HEK293 (cell line): ENCODE measurements at regions not wholly inside any gene's neighbourhood (a gene's known extent, or its start where the extent isn't known, plus 50 kb on each side); places are given as distances from the start of the nearest gene placed in this dataset.

Source experiments
- CTCF ChIP-seq: fragments of 450-650 bp; formaldehyde crosslinking; IDR thresholded peaks from 2 replicates; pipeline ENCODE4 v1.5.1; 2016; ENCODE audit warnings: missing biosample characterization, missing genetic modification characterization
- SP2 ChIP-seq: fragments of 450-650 bp; formaldehyde crosslinking; IDR thresholded peaks from 2 replicates; pipeline ENCODE4 v1.5.1; 2016; ENCODE audit warnings: missing biosample characterization, missing genetic modification characterization
- ZBTB11 ChIP-seq: fragments of 450-650 bp; formaldehyde crosslinking; conservative IDR thresholded peaks from 2 replicates; pipeline ENCODE4 v1.5.1; 2016; ENCODE audit warnings: low read depth, missing biosample characterization, missing genetic modification characterization
- ZBTB48 ChIP-seq: fragments of 450-650 bp; formaldehyde crosslinking; IDR thresholded peaks from 2 replicates; pipeline ENCODE4 v1.5.1; 2016; ENCODE audit warnings: missing biosample characterization, missing genetic modification characterization
- ZNF121 ChIP-seq: fragments of 450-650 bp; formaldehyde crosslinking; IDR thresholded peaks from 2 replicates; pipeline ENCODE4 v1.5.1; 2016; ENCODE audit warnings: missing biosample characterization, missing genetic modification characterization
- ZNF211 ChIP-seq: fragments of 450-650 bp; formaldehyde crosslinking; IDR thresholded peaks from 2 replicates; pipeline ENCODE4 v1.5.1; 2016; ENCODE audit warnings: low read depth, missing biosample characterization, missing genetic modification characterization
- ZNF280C ChIP-seq: fragments of 450-650 bp; formaldehyde crosslinking; IDR thresholded peaks from 2 replicates; pipeline ENCODE4 v1.5.1; 2016; ENCODE audit warnings: missing biosample characterization, missing genetic modification characterization
- ZNF416 ChIP-seq: fragments of 450-650 bp; formaldehyde crosslinking; IDR thresholded peaks from 2 replicates; pipeline ENCODE4 v1.5.1; 2016; ENCODE audit warnings: missing biosample characterization, missing genetic modification characterization
- ZNF626 ChIP-seq: fragments of 450-650 bp; sonication (Bioruptor Pico); formaldehyde crosslinking; IDR thresholded peaks from 2 replicates; pipeline ENCODE4 v1.5.1; 2018; ENCODE audit warnings: missing biosample characterization, missing genetic modification characterization, inconsistent platforms
- ZNF785 ChIP-seq: fragments of 450-650 bp; formaldehyde crosslinking; IDR thresholded peaks from 2 replicates; pipeline ENCODE4 v1.5.1; 2016; ENCODE audit warnings: missing biosample characterization, missing genetic modification characterization
- ZSCAN18 ChIP-seq: fragments of 450-650 bp; formaldehyde crosslinking; IDR thresholded peaks from 2 replicates; pipeline ENCODE4 v1.5.1; 2016; ENCODE audit warnings: missing biosample characterization, missing genetic modification characterization

GRCh38 chrX:104419926-104420325, 146.1 kb upstream of the IL1RAPL2 start:
- TF ChIP-seq ZSCAN18 (tag by site-specific recombination), result no peak
- TF ChIP-seq CTCF, result no peak
- TF ChIP-seq ZBTB48 (tag by site-specific recombination), result no peak
- no peak for TF ChIP-seq SP2 (tag by site-specific recombination)
- no peak for TF ChIP-seq ZNF121
- TF ChIP-seq ZNF785 (tag by site-specific recombination), result no peak
- no peak for TF ChIP-seq ZNF280C (tag by site-specific recombination)
- TF ChIP-seq ZNF626 (tag by site-specific recombination), result no peak
- no peak for TF ChIP-seq ZBTB11 (tag by site-specific recombination)
- no peak for TF ChIP-seq ZNF211 (tag by site-specific recombination)
- TF ChIP-seq ZNF416, result no peak
